K562 (cell line): ENCODE measurements at regions not wholly inside any gene's neighbourhood (a gene's known extent, or its start where the extent isn't known, plus 50 kb on each side); places are given as distances from the start of the nearest gene placed in this dataset.

ENCODE experiments used
- BHLHE40 ChIP-seq: IDR thresholded peaks from 2 replicates; pipeline ENCODE4 v1.6.1; 2011; ENCODE audit warnings: low read length, improper control_type of control experiment
- CREM ChIP-seq: IDR thresholded peaks from 2 replicates; pipeline ENCODE4 v1.6.1; 2014; ENCODE audit warnings: antibody characterized with exemption, low read depth
- TF ChIP-seq, protein P1 (sequence below): sonication (generic); formaldehyde crosslinking; IDR thresholded peaks from 2 replicates; pipeline ENCODE4 v1.8.0; 2022; ENCODE audit warnings: mild to moderate bottlenecking, low read depth, missing genetic modification reagents

DNA sequence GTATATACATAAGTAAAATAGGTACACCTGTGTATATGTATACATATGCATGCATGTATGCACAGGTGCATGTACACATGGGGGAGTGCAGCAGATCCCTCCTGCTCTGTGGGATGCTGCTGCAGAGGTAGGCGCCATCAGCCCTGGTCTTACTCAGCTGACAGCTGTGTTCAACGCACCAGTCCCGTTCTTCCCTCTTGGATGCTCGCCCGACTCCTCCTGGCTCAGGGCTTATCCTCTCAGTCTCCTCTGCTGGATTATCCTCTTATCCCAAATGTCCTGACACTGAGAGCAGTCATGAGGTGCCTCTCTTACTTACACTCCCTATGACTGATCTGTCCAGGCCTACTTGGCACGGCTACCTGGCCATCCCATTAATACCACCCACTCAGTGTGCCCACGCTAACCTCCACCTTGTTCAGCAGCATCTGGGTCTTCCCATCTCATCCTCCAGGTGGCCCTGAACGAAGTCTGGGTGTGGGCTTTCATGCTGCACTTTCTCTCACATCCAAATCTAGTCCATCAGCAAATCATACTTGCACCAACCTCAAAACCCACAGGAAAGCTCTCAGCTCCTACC is 357.1 kb downstream of the TCERG1L start:
- TF ChIP-seq BHLHE40 (no peak), CREM (no peak)
- TF ChIP-seq, protein P1, sequence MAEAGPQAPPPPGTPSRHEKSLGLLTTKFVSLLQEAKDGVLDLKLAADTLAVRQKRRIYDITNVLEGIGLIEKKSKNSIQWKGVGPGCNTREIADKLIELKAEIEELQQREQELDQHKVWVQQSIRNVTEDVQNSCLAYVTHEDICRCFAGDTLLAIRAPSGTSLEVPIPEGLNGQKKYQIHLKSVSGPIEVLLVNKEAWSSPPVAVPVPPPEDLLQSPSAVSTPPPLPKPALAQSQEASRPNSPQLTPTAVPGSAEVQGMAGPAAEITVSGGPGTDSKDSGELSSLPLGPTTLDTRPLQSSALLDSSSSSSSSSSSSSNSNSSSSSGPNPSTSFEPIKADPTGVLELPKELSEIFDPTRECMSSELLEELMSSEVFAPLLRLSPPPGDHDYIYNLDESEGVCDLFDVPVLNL = no peak
